Gastroesophageal sphincter (tissue), 4 donors: ENCODE measurements at regions not wholly inside any gene's neighbourhood (a gene's known extent, or its start where the extent isn't known, plus 50 kb on each side); places are given as distances from the start of the nearest gene placed in this dataset.

Experiments used
- ATAC-seq: fragments of 150-250 bp; one replicate; pipeline ENCODE4 v1.9.1; 2016; ENCODE audit warnings: mild to moderate bottlenecking, moderate library complexity
- H3K27ac ChIP-seq, 4 donors: fragments of 200-600 bp; sonication (generic) in 3 of 4; 1 replicate in 3 of 4; 2 replicates in 1 of 4; pipeline ENCODE4 v1.5.1; 2016 to 2019
- H3K27me3 ChIP-seq: fragments of 200-600 bp; sonication (generic); one replicate; pipeline ENCODE4 v1.5.1; 2019
- H3K36me3 ChIP-seq, 2 donors: fragments of 200-600 bp; sonication (generic); one replicate each; pipeline ENCODE4 v1.5.1; 2019; ENCODE audit warnings: control low read depth in 1 of 2
- H3K4me1 ChIP-seq, 3 donors: fragments of 200-600 bp; sonication (generic); 1 replicate in 2 of 3; 2 replicates in 1 of 3; pipeline ENCODE4 v1.5.1; 2016 to 2019; ENCODE audit warnings: control low read depth in 2 of 3
- H3K4me3 ChIP-seq, 2 donors: fragments of 200-600 bp; sonication (generic); one replicate each; pipeline ENCODE4 v1.5.1; 2019; ENCODE audit warnings: mild to moderate bottlenecking in 1 of 2, moderate library complexity in 1 of 2
- H3K9me3 ChIP-seq, 3 donors: fragments of 200-600 bp; sonication (generic); one replicate each; pipeline ENCODE4 v1.5.1; 2017 to 2019; ENCODE audit warnings: control low read depth in 2 of 3
- EP300 ChIP-seq: sonication (generic); formaldehyde crosslinking; IDR thresholded peaks from one replicate; pipeline ENCODE4 v1.6.1; 2017; ENCODE audit warnings: antibody characterized with exemption, mild to moderate bottlenecking
- POLR2A ChIP-seq, 2 donors: fragments of 450-650 bp; IDR thresholded peaks; one replicate each; pipeline ENCODE4 v1.6.1; 2017; ENCODE audit warnings: antibody characterized with exemption in 2 of 2, mild to moderate bottlenecking in 2 of 2, moderate library complexity in 1 of 2
- POLR2AphosphoS5 ChIP-seq: sonication (generic); formaldehyde crosslinking; IDR thresholded peaks from one replicate; pipeline ENCODE4 v1.6.1; 2017; ENCODE audit warnings: antibody characterized with exemption
- WGBS, 2 donors: methylation state at CpG; one replicate each; pipeline ENCODE4 v1.1.5; 2018; ENCODE audit warnings: low coverage in 1 of 2; 5-methylcytosine and 5-hydroxymethylcytosine counted together
- TF ChIP-seq, protein P1 (sequence below), 4 experiments: fragments of 200-600 bp in 2 of 4; fragments of 450-650 bp in 2 of 4; sonication (generic) in 1 of 4; IDR thresholded peaks; one replicate each; pipeline ENCODE4 v1.5.1; 2017 to 2019; ENCODE audit warnings: antibody characterized with exemption in 4 of 4, mild to moderate bottlenecking in 2 of 4, moderate library complexity in 2 of 4

DNA sequence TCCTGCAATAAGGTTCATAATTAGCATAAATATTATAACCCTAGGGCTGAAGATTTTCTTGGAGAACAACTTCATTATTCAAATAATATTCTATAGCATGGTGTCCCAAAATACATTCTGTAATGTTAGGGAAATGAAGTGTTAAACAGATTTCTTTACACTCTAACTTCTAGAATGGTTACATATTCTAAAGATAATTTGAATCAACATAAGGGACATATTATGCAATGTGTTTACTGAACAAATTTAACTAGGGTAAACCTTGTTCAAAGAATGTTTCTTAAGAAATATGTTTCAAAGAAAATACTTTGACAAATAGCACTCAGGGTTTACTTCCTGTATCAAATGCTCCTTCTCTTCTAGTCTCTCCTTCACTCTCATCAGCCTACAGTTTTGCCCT lies 281.6 kb downstream of the SLC6A15 start:
- H3K4me1 ChIP-seq = no peaks in the 10 kb centered on the region
- ATAC-seq = no peak
- no peak overlapping the region for H3K4me3 ChIP-seq
- H3K36me3 ChIP-seq = no peaks in the 10 kb centered on the region
- no peak overlapping the region for H3K27ac ChIP-seq
- H3K27me3 ChIP-seq = no peaks in the 10 kb centered on the region
- no peak for TF ChIP-seq POLR2A (IDR thresholded peaks at IDR 0.05)
- TF ChIP-seq, protein P1, sequence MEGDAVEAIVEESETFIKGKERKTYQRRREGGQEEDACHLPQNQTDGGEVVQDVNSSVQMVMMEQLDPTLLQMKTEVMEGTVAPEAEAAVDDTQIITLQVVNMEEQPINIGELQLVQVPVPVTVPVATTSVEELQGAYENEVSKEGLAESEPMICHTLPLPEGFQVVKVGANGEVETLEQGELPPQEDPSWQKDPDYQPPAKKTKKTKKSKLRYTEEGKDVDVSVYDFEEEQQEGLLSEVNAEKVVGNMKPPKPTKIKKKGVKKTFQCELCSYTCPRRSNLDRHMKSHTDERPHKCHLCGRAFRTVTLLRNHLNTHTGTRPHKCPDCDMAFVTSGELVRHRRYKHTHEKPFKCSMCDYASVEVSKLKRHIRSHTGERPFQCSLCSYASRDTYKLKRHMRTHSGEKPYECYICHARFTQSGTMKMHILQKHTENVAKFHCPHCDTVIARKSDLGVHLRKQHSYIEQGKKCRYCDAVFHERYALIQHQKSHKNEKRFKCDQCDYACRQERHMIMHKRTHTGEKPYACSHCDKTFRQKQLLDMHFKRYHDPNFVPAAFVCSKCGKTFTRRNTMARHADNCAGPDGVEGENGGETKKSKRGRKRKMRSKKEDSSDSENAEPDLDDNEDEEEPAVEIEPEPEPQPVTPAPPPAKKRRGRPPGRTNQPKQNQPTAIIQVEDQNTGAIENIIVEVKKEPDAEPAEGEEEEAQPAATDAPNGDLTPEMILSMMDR (IDR thresholded peaks at IDR 0.05) = no peak
- no peak for TF ChIP-seq EP300
- no peak for TF ChIP-seq POLR2AphosphoS5
- H3K9me3 ChIP-seq = no peaks in the 10 kb centered on the region

DNA sequence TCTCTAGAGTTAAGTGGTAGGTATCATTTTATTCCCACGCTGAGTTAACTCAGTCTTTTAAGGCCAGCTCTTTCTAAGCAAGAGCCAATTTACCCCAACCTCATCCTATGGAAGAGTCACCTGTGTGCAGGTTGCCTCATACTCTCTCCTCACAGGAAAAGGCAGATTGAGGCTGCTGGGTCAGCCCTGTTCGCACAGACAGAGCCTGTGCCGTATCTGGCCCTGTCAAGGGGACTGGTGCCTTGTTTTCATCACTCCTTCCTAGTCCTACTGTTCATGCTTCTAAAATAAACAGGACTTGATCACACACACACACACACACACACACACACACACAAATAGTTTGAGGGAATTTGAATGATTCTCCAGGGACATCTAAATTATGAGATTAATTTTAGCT lies 285.0 kb downstream of the SLC6A15 start:
- Histone ChIP-seq H3K4me3 (no peak overlapping the region), H3K27ac (no peak overlapping the region), H3K36me3 (no peaks in the 10 kb centered on the region), H3K4me1 (no peaks in the 10 kb centered on the region), H3K9me3 (no peaks in the 10 kb centered on the region), H3K27me3 (no peaks in the 10 kb centered on the region)
- 76 to 88% methylated on average over 3 of the region's 3 CpGs for WGBS, 2 donors
- TF ChIP-seq, protein P1 (IDR thresholded peaks at IDR 0.05) = no peak
- TF ChIP-seq EP300 = no peak
- TF ChIP-seq POLR2A (IDR thresholded peaks at IDR 0.05) = no peak
- TF ChIP-seq POLR2AphosphoS5 = no peak
- no peak for ATAC-seq

DNA sequence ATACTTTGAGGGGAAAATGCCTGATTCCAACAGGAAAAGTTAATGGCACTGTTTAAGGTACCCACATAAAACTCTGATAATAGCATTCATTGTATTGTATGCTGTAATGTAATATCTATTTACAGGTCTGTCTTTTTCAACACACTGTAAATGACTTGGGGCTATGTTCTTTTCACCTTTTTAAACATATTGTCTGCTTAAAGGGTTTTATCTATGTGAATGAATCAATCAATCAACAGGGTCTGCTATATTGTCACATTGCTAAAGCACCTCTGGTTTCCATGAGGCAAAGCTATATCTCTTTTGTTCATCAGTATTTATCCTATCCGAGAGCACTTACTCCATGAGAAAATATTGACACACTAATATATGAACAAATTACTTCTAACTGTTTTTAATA lies 288.0 kb downstream of the SLC6A15 start:
- Histone ChIP-seq H3K27me3 (no peaks in the 10 kb centered on the region), H3K36me3 (no peaks in the 10 kb centered on the region), H3K4me3 (no peak overlapping the region), H3K4me1 (no peaks in the 10 kb centered on the region), H3K27ac (no peak overlapping the region), H3K9me3 (no peaks in the 10 kb centered on the region)
- TF ChIP-seq POLR2AphosphoS5 = no peak
- no peak for TF ChIP-seq EP300
- TF ChIP-seq POLR2A (IDR thresholded peaks at IDR 0.05) = no peak
- TF ChIP-seq, protein P1 (IDR thresholded peaks at IDR 0.05) = no peak
- ATAC-seq = no peak
- WGBS, 2 donors = 95 to 100% methylated on average over 1 of the region's 1 CpG

DNA sequence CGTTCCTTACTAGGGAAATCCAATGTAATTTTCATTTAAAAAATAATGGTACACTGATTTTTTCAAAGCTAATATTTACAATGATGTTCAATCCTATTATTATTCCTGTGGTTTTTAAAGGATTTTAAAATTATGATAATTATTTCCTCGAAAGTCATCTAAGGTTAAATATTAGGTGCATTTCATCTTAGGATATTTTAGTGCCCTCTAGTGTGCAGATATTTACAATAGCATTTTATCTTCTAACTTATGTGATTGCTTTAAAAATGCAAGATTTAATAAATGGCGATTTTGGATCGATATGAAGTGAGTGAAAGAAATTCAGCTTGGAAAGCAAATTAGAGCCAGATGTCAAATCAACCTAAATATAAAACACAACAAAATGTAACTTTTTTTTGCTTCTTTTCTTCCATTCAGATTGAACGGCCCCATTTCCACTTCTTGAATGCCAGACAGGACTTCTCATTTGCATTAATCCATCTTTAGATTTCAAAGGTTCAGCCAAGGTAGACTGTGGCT lies 293.5 kb downstream of the SLC6A15 start:
- H3K36me3 ChIP-seq = no peaks in the 10 kb centered on the region
- no peaks in the 10 kb centered on the region for H3K4me1 ChIP-seq
- no peaks in the 10 kb centered on the region for H3K27me3 ChIP-seq
- H3K9me3 ChIP-seq = no peaks in the 10 kb centered on the region
- TF ChIP-seq, protein P1 (IDR thresholded peaks at IDR 0.05) = no peak
- TF ChIP-seq POLR2A (IDR thresholded peaks at IDR 0.05) (no peak), EP300 (no peak), POLR2AphosphoS5 (no peak)
- no peak for ATAC-seq
- no peak overlapping the region for H3K27ac ChIP-seq
- 64 to 66% methylated on average over 4 to 5 of the region's 5 CpGs for WGBS, 2 donors
- H3K4me3 ChIP-seq = no peak overlapping the region

DNA sequence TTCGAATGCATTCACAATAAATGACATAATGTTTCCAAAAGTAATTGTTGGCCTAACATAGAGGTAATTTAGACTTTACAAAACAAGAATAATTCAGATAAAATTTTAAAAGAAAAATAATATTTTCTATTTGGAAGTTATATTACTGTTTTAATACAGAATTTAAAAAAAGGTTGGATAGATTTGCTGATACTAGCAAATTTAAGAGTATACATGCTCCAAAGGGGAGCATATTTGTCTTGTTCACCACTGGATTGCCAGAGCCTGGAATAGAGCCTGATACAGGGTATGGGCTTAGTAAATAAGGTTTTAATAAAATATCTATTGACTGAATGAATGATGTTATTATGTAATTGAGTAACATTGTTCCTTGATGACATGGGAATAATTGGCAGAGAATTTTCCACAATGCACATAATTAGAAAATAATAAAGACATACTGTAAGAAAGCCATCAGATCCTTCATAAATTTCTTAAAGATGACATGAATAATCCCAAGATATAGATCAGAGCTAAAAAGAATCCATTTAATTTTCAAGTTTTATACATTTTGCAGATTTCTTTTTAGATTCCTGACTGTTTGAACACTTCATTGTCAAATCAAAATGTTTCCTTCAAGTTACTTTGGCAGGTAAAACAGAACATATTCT lies 305.3 kb downstream of the SLC6A15 start:
- Histone ChIP-seq H3K4me3 (no peak overlapping the region), H3K36me3 (no peaks in the 10 kb centered on the region), H3K4me1 (no peaks in the 10 kb centered on the region), H3K27ac (no peak overlapping the region), H3K9me3 (peaks cover 0 to 3% (median 0%) of the 10 kb centered on the region in 3 donors), H3K27me3 (no peaks in the 10 kb centered on the region)
- 84 to 100% methylated on average over 1 of the region's 1 CpG for WGBS, 2 donors
- TF ChIP-seq EP300 = no peak
- TF ChIP-seq POLR2AphosphoS5 = no peak
- TF ChIP-seq POLR2A (IDR thresholded peaks at IDR 0.05) = no peak
- TF ChIP-seq, protein P1 (IDR thresholded peaks at IDR 0.05) = no peak
- ATAC-seq = no peak
